Fibroblast of lung (primary cell): ENCODE measurements at regions not wholly inside any gene's neighbourhood (a gene's known extent, or its start where the extent isn't known, plus 50 kb on each side); places are given as distances from the start of the nearest gene placed in this dataset.

Experiments
- DNase-seq, 2 donors: peaks; one replicate each; pipeline versions ENCODE4 v3.0.0 to v3.0.0-alpha.2; 2010; ENCODE audit warnings: low read depth in 2 of 2
- H2AFZ ChIP-seq: 2 replicates; pipeline ENCODE4 v1.5.1; 2012; ENCODE audit warnings: low read length, control low read depth, inconsistent platforms
- H3K27ac ChIP-seq: 2 replicates; pipeline ENCODE4 v1.5.1; 2011; ENCODE audit warnings: low read length, control low read depth; ENCODE audit not compliant: insufficient read depth
- H3K27me3 ChIP-seq: 2 replicates; pipeline ENCODE4 v1.5.1; 2011; ENCODE audit warnings: mild to moderate bottlenecking, low read length; ENCODE audit not compliant: control insufficient read depth, insufficient read depth
- H3K36me3 ChIP-seq: 2 replicates; pipeline ENCODE4 v1.5.1; 2011; ENCODE audit warnings: low read length; ENCODE audit not compliant: control insufficient read depth, insufficient read depth
- H3K4me1 ChIP-seq: 2 replicates; pipeline ENCODE4 v1.5.1; 2011; ENCODE audit warnings: low read length; ENCODE audit not compliant: control insufficient read depth, insufficient read depth; ENCODE audit errors: extremely low read depth
- H3K4me2 ChIP-seq: 2 replicates; pipeline ENCODE4 v1.5.1; 2011; ENCODE audit warnings: low read length, control low read depth; ENCODE audit not compliant: insufficient read depth; ENCODE audit errors: extremely low read depth
- H3K4me3 ChIP-seq, 4 experiments: fragments of 200-600 bp in 1 of 4; sonication (generic) in 1 of 4; replicated peaks in 1 of 4; 2 replicates each; pipeline ENCODE4 v1.5.1; 2011 to 2016; ENCODE audit warnings: low read length in 4 of 4, low read depth in 3 of 4, mild to moderate bottlenecking in 3 of 4, control low read depth in 2 of 4, inconsistent platforms in 1 of 4, mixed read lengths in 1 of 4; ENCODE audit not compliant: insufficient read depth in 1 of 4; ENCODE audit errors: control extremely low read depth in 1 of 4
- H3K79me2 ChIP-seq: 2 replicates; pipeline ENCODE4 v1.5.1; 2012; ENCODE audit warnings: mild to moderate bottlenecking, low read length, inconsistent platforms; ENCODE audit not compliant: control insufficient read depth, insufficient read depth
- H3K9ac ChIP-seq: 2 replicates; pipeline ENCODE4 v1.5.1; 2011; ENCODE audit warnings: mild to moderate bottlenecking, low read length, control low read depth; ENCODE audit not compliant: insufficient read depth
- H3K9me3 ChIP-seq: 2 replicates; pipeline ENCODE4 v1.5.1; 2012; ENCODE audit warnings: low read depth, low read length; ENCODE audit not compliant: control insufficient read depth, insufficient read depth
- H4K20me1 ChIP-seq: 2 replicates; pipeline ENCODE4 v1.5.1; 2011; ENCODE audit warnings: low read length; ENCODE audit not compliant: control insufficient read depth, insufficient read depth; ENCODE audit errors: extremely low read depth
- CTCF ChIP-seq, 2 donors: IDR thresholded peaks in 1 of 2; conservative IDR thresholded peaks in 1 of 2; 1 replicate in 1 of 2; 2 replicates in 1 of 2; pipeline ENCODE4 v1.5.1; 2011 to 2012; ENCODE audit warnings: low read length in 2 of 2, control low read depth in 1 of 2, inconsistent platforms in 1 of 2, low read depth in 1 of 2, mild to moderate bottlenecking in 1 of 2
- EZH2 ChIP-seq: IDR thresholded peaks from 2 replicates; pipeline ENCODE4 v1.5.1; 2012; ENCODE audit warnings: low read length, control low read depth, mild to moderate bottlenecking; ENCODE audit errors: missing control alignments

GRCh38 chr14:83120187-83120586, 1586.5 kb upstream of the SEL1L start:
- Histone ChIP-seq H3K4me3 (no peak overlapping the region), H3K27me3 (no peaks in the 10 kb centered on the region), H3K4me2 (no peak overlapping the region), H3K4me1 (no peaks in the 10 kb centered on the region), H3K27ac (no peak overlapping the region), H3K36me3 (no peaks in the 10 kb centered on the region), H4K20me1 (no peaks in the 10 kb centered on the region), H2AFZ (no peak overlapping the region), H3K9me3 (no peaks in the 10 kb centered on the region), H3K9ac (no peak overlapping the region), H3K79me2 (no peaks in the 10 kb centered on the region)
- TF ChIP-seq EZH2, result no peak
- no peak for TF ChIP-seq CTCF (conservative IDR thresholded peaks at IDR 0.05 in 1 of 2, IDR thresholded peaks at IDR 0.05 in 1 of 2; ENCODE audit: low read depth in 1 of 2, low read length in 2 of 2)
- DNase-seq, result no peak

- Histone ChIP-seq H3K9me3 (no peaks in the 10 kb centered on the region), H2AFZ (no peak overlapping the region), H3K79me2 (no peaks in the 10 kb centered on the region), H3K4me1 (no peaks in the 10 kb centered on the region), H3K9ac (no peak overlapping the region), H3K36me3 (no peaks in the 10 kb centered on the region), H3K4me3 (no peak overlapping the region), H3K4me2 (no peak overlapping the region), H3K27ac (no peak overlapping the region), H4K20me1 (no peaks in the 10 kb centered on the region), H3K27me3 (no peaks in the 10 kb centered on the region)
- no peak for TF ChIP-seq EZH2
- no peak for TF ChIP-seq CTCF (conservative IDR thresholded peaks at IDR 0.05 in 1 of 2, IDR thresholded peaks at IDR 0.05 in 1 of 2; ENCODE audit: low read depth in 1 of 2, low read length in 2 of 2)
- DNase-seq, result no peak
Observed at GRCh38 chr14:83126076-83126475, 1592.4 kb upstream of the SEL1L start.

- H3K4me1 ChIP-seq, result no peaks in the 10 kb centered on the region
- no peak overlapping the region for H2AFZ ChIP-seq
- TF ChIP-seq CTCF (conservative IDR thresholded peaks at IDR 0.05 in 1 of 2, IDR thresholded peaks at IDR 0.05 in 1 of 2; ENCODE audit: low read depth in 1 of 2, low read length in 2 of 2) (no peak), EZH2 (no peak)
- no peaks in the 10 kb centered on the region for H3K79me2 ChIP-seq
- no peak overlapping the region for H3K4me3 ChIP-seq
- H3K27me3 ChIP-seq, result no peaks in the 10 kb centered on the region
- H3K4me2 ChIP-seq, result no peak overlapping the region
- no peak for DNase-seq
- no peak overlapping the region for H3K27ac ChIP-seq
- H3K36me3 ChIP-seq, result no peaks in the 10 kb centered on the region
- H3K9ac ChIP-seq, result no peak overlapping the region
- H3K9me3 ChIP-seq, result no peaks in the 10 kb centered on the region
- H4K20me1 ChIP-seq, result no peaks in the 10 kb centered on the region
Observed at GRCh38 chr14:83128783-83129182, 1595.1 kb upstream of the SEL1L start.
